GM12878 (cell line): ENCODE measurements at regions not wholly inside any gene's neighbourhood (a gene's known extent, or its start where the extent isn't known, plus 50 kb on each side); places are given as distances from the start of the nearest gene placed in this dataset.

Source experiments
- ATAC-seq: fragments of 200-7000 bp; cut with Tn5 transposase; 3 replicates; pipeline ENCODE4 v1.9.1; 2020; ENCODE audit warnings: mild to moderate bottlenecking, moderate library complexity
- BruUV-seq: library from RNA; stranded (reverse); fragments of 400-500 nt; replicated peaks from 2 replicates; lab custom pipeline; 2021; lab: Mats Ljungman, UMichigan
- CTCF ChIA-PET: fragments of 300-600 bp; sonication (Branson Sonifier 250); formaldehyde crosslinking; extraction: SDS; loops from one replicate; lab custom pipeline; 2021; ENCODE audit warnings: inconsistent platforms; lab: Yijun Ruan, JAX
- POLR2A ChIA-PET: fragments of 350-600 bp; formaldehyde crosslinking; extraction: SDS; loops from one replicate; lab custom pipeline; 2021; ENCODE audit warnings: inconsistent platforms; lab: Charles Lee
- RAD21 ChIA-PET: fragments of 300-600 bp; sonication (Branson Sonifier 250); formaldehyde crosslinking; loops from one replicate; lab custom pipeline; 2023; ENCODE audit warnings: antibody characterized with exemption; ENCODE audit not compliant: unreplicated experiment; lab: Charles Lee
- SMC1A ChIA-PET: fragments of 300-600 bp; sonication (Branson Sonifier 250); formaldehyde crosslinking; loops from one replicate; lab custom pipeline; 2023; ENCODE audit not compliant: unreplicated experiment, uncharacterized antibody; lab: Charles Lee
- DNase-seq: peaks from one replicate; pipeline ENCODE4 v3.0.0-alpha.2; 2011; ENCODE audit warnings: low read depth, low spot score
- FAIRE-seq: peaks from 3 replicates; lab custom pipeline; 2011; peaks lifted over from hg19 to GRCh38; lab: Jason Lieb, UNC
- H2AFZ ChIP-seq: 2 replicates; pipeline ENCODE4 v1.6.0; 2011; ENCODE audit warnings: low read depth, low read length, control low read depth; ENCODE audit not compliant: control insufficient read depth
- H3K27ac ChIP-seq: 2 replicates; pipeline ENCODE4 v1.5.1; 2011; ENCODE audit warnings: control low read depth; ENCODE audit not compliant: control insufficient read depth, insufficient read depth
- H3K27me3 ChIP-seq, 2 experiments: replicated peaks in 1 of 2; 2 replicates each; pipeline versions ENCODE4 v1.6.0 to v1.6.1; 2011; ENCODE audit warnings: low read length in 1 of 2; ENCODE audit not compliant: control insufficient read depth in 2 of 2, insufficient read depth in 2 of 2
- H3K36me3 ChIP-seq, 2 experiments: 2 replicates each; pipeline ENCODE4 v1.5.1; 2011; ENCODE audit warnings: low read length in 1 of 2; ENCODE audit not compliant: control insufficient read depth in 2 of 2, insufficient read depth in 2 of 2
- H3K4me1 ChIP-seq: 2 replicates; pipeline ENCODE4 v1.6.1; 2011; ENCODE audit warnings: mild to moderate bottlenecking, low read length, moderate library complexity, mixed read lengths; ENCODE audit not compliant: control insufficient read depth, insufficient read depth
- H3K4me2 ChIP-seq: 2 replicates; pipeline ENCODE4 v1.6.0; 2011; ENCODE audit warnings: control low read depth; ENCODE audit not compliant: control insufficient read depth, insufficient read depth
- H3K4me3 ChIP-seq: fragments of 200-600 bp; sonication (generic); 2 replicates; pipeline ENCODE4 v1.5.1; 2016
- H3K79me2 ChIP-seq: 2 replicates; pipeline ENCODE4 v1.6.0; 2011; ENCODE audit warnings: low read length; ENCODE audit not compliant: control insufficient read depth, insufficient read depth
- H3K9ac ChIP-seq: 2 replicates; pipeline ENCODE4 v1.8.0; 2011; ENCODE audit warnings: low read length, control low read depth, mixed read lengths; ENCODE audit not compliant: control insufficient read depth, insufficient read depth
- H3K9me3 ChIP-seq: replicated peaks from 3 replicates; pipeline ENCODE4 v1.5.1; 2011; ENCODE audit warnings: mild to moderate bottlenecking, low read length; ENCODE audit not compliant: control insufficient read depth, insufficient read depth
- H4K20me1 ChIP-seq: 2 replicates; pipeline ENCODE4 v1.6.0; 2011; ENCODE audit not compliant: control insufficient read depth, insufficient read depth
- BHLHE40 ChIP-seq, 2 experiments: fragments of 450-650 bp in 1 of 2; IDR thresholded peaks; 2 replicates each; pipeline ENCODE4 v1.6.1; 2011 to 2017; ENCODE audit warnings: low read depth in 2 of 2, borderline replicate concordance in 1 of 2, improper control_type of control experiment in 1 of 2, low read length in 1 of 2, mild to moderate bottlenecking in 1 of 2
- CBFB ChIP-seq: IDR thresholded peaks from 2 replicates; pipeline ENCODE4 v1.6.1; 2016; ENCODE audit warnings: antibody characterized with exemption, low read depth
- CEBPB ChIP-seq, 2 experiments: fragments of 150-350 bp in 1 of 2; IDR thresholded peaks; 2 replicates each; pipeline ENCODE4 v1.6.1; 2012 to 2014; ENCODE audit warnings: low read depth in 2 of 2, low read length in 2 of 2, borderline replicate concordance in 1 of 2, inconsistent platforms in 1 of 2
- FOXM1 ChIP-seq: IDR thresholded peaks from 2 replicates; pipeline ENCODE4 v1.6.1; 2012; ENCODE audit warnings: low read depth, mild to moderate bottlenecking, inconsistent platforms, low read length, moderate library complexity
- GABPA ChIP-seq: IDR thresholded peaks from 2 replicates; pipeline ENCODE4 v1.6.1; 2014; ENCODE audit warnings: antibody characterized with exemption, low read depth, mild to moderate bottlenecking, inconsistent platforms
- HSF1 ChIP-seq: fragments of 150-350 bp; IDR thresholded peaks from 2 replicates; pipeline ENCODE4 v1.6.1; 2014; ENCODE audit warnings: mild to moderate bottlenecking, low read depth, low read length
- IRF3 ChIP-seq: fragments of 450-650 bp; IDR thresholded peaks from 2 replicates; pipeline ENCODE4 v1.6.1; 2014; ENCODE audit warnings: mild to moderate bottlenecking
- RAD21 ChIP-seq: IDR thresholded peaks from 2 replicates; pipeline ENCODE4 v1.6.1; 2011; ENCODE audit warnings: mild to moderate bottlenecking, low read depth, low read length, moderate library complexity; ENCODE audit not compliant: insufficient read depth
- RB1 ChIP-seq: fragments of 450-650 bp; formaldehyde crosslinking; IDR thresholded peaks from 2 replicates; pipeline ENCODE4 v1.6.1; 2017; ENCODE audit warnings: mild to moderate bottlenecking, borderline replicate concordance
- ZBED1 ChIP-seq: IDR thresholded peaks from 2 replicates; pipeline ENCODE4 v1.6.1; 2016; ENCODE audit warnings: borderline replicate concordance
- WGBS: methylation state at CpG from one replicate; pipeline ENCODE4 v1.1.6; 2016; ENCODE audit warnings: low lambda C conversion rate; ENCODE audit not compliant: insufficient replicate concordance, insufficient coverage; ENCODE audit errors: missing lambda C conversion rate; 5-methylcytosine and 5-hydroxymethylcytosine counted together
- in situ Hi-C: fragments of 300-500 bp; cut with MboI; formaldehyde crosslinking; loops from 9 replicates; pipeline ENCODE4 v1.14.3; 2018; ENCODE audit warnings: mixed read lengths
- intact Hi-C: fragments of 100-400 bp; cut with micrococcal nuclease; formaldehyde crosslinking; loops from one replicate; pipeline ENCODE4 v1.14.2; 2022; ENCODE audit not compliant: unreplicated experiment

GRCh38 chr6:169078399-169079145 is 175.1 kb downstream of the THBS2 start:
- CTCF ChIA-PET, result no interaction called here
- FAIRE-seq (no peak), ATAC-seq (no peak), DNase-seq (no peak)
- POLR2A ChIA-PET, result no interaction called here
- H3K4me3 ChIP-seq, result no peak overlapping the region
- H3K79me2 ChIP-seq, result no peaks in the 10 kb centered on the region
- no peaks in the 10 kb centered on the region for H4K20me1 ChIP-seq
- no TSS peak for BruUV-seq
- no peak overlapping the region for H3K9ac ChIP-seq
- SMC1A ChIA-PET, result no interaction called here
- H2AFZ ChIP-seq, result no peak overlapping the region
- H3K36me3 ChIP-seq, result no peaks in the 10 kb centered on the region
- H3K4me1 ChIP-seq, result no peaks in the 10 kb centered on the region
- H3K27ac ChIP-seq, result no peak overlapping the region
- in situ Hi-C loops (no loop called here), intact Hi-C loops (no loop called here)
- 43% methylated on average over 7 of the region's 7 CpGs for WGBS
- no peak overlapping the region for H3K4me2 ChIP-seq
- RAD21 ChIA-PET, result no interaction called here
- no peaks in the 10 kb centered on the region for H3K27me3 ChIP-seq
- no peaks in the 10 kb centered on the region for H3K9me3 ChIP-seq
- TF ChIP-seq FOXM1 (no peak), IRF3 (no peak), GABPA (no peak), HSF1 (no peak), CBFB (no peak), RB1 (no peak), CEBPB (IDR thresholded peaks at IDR 0.05; ENCODE audit: borderline replicate concordance in 1 of 2, low read depth in 2 of 2, low read length in 2 of 2) (no peak), RAD21 (no peak), BHLHE40 (IDR thresholded peaks at IDR 0.05; ENCODE audit: borderline replicate concordance in 1 of 2, low read depth in 2 of 2, low read length in 1 of 2) (no peak), ZBED1 (no peak)
